Body of pancreas (tissue), 4 donors: ENCODE measurements at regions not wholly inside any gene's neighbourhood (a gene's known extent, or its start where the extent isn't known, plus 50 kb on each side); places are given as distances from the start of the nearest gene placed in this dataset.

ENCODE experiments used
- ATAC-seq: fragments of 150-250 bp; one replicate; pipeline ENCODE4 v1.9.1; 2016
- DNase-seq, 4 donors: peaks; one replicate each; pipeline ENCODE4 v3.0.0-alpha.2; 2019
- H3K27ac ChIP-seq, 4 donors: fragments of 200-600 bp; sonication (generic); 1 replicate in 3 of 4; 2 replicates in 1 of 4; pipeline versions ENCODE4 v1.5.1 to v1.6.1; 2016 to 2019; ENCODE audit warnings: mild to moderate bottlenecking in 1 of 4, mixed read lengths in 1 of 4, moderate library complexity in 1 of 4
- H3K27me3 ChIP-seq, 2 donors: fragments of 200-600 bp; sonication (generic); one replicate each; pipeline ENCODE4 v1.6.0; 2016; ENCODE audit warnings: mild to moderate bottlenecking in 1 of 2
- H3K36me3 ChIP-seq, 2 donors: fragments of 200-600 bp; sonication (generic); replicated peaks in 1 of 2; 2 replicates each; pipeline ENCODE4 v1.5.1; 2016; ENCODE audit warnings: low read depth in 2 of 2; ENCODE audit not compliant: insufficient read depth in 1 of 2
- H3K4me1 ChIP-seq: fragments of 200-600 bp; sonication (generic); one replicate; pipeline ENCODE4 v1.6.0; 2016
- H3K4me3 ChIP-seq, 2 donors: fragments of 200-600 bp; sonication (generic); 1 replicate in 1 of 2; 2 replicates in 1 of 2; pipeline ENCODE4 v1.5.1; 2016 to 2019
- H3K9me3 ChIP-seq, 3 donors: fragments of 200-600 bp; sonication (generic); 1 replicate in 2 of 3; 2 replicates in 1 of 3; pipeline ENCODE4 v1.5.1; 2016
- POLR2A ChIP-seq, 3 donors: fragments of 450-650 bp; IDR thresholded peaks; one replicate each; pipeline ENCODE4 v1.6.1; 2016; ENCODE audit warnings: antibody characterized with exemption in 3 of 3, mild to moderate bottlenecking in 2 of 3
- WGBS, 2 donors: methylation state at CpG; one replicate each; pipeline ENCODE4 v1.1.5; 2017; 5-methylcytosine and 5-hydroxymethylcytosine counted together
- intact Hi-C: fragments of 100-400 bp; cut with DNase I; formaldehyde crosslinking; loops from one replicate; pipeline ENCODE4 v1.15.1; 2023
- TF ChIP-seq, protein P1 (sequence below), 7 experiments: fragments of 450-650 bp in 4 of 7; fragments of 200-600 bp in 3 of 7; sonication (generic) in 3 of 7; IDR thresholded peaks; one replicate each; pipeline ENCODE4 v1.5.1; 2016 to 2019; ENCODE audit warnings: antibody characterized with exemption in 7 of 7

DNA sequence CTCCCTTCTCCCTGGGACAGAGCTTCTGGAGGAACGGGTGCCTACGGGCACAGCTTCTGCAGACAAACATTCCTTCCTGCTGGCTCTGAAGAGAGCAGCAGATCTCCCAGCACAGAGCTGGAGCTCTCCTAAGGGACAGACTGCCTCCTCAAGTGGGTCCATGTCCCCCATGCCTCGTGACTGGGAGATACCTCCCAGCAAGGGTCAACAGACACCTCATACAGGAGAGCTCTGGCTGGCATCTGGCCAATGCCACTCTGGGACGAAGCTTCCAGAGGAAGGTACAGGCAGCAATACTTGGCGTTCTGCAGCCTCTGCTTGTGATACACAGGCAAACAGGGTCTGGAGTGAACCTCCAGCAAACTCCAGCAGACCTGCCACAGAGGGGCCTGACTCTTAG, 227.9 kb downstream of the SPATA31D1 start:
- 58 to 69% methylated on average over 5 of the region's 5 CpGs for WGBS, 2 donors
- Histone ChIP-seq H3K36me3 (no peaks in the 10 kb centered on the region), H3K27me3 (peaks cover 0 to 3% of the 10 kb centered on the region in 2 donors), H3K9me3 (no peaks in the 10 kb centered on the region), H3K27ac (no peak overlapping the region), H3K4me3 (no peak overlapping the region), H3K4me1 (no peaks in the 10 kb centered on the region)
- no peak for TF ChIP-seq POLR2A (IDR thresholded peaks at IDR 0.05)
- TF ChIP-seq, protein P1, sequence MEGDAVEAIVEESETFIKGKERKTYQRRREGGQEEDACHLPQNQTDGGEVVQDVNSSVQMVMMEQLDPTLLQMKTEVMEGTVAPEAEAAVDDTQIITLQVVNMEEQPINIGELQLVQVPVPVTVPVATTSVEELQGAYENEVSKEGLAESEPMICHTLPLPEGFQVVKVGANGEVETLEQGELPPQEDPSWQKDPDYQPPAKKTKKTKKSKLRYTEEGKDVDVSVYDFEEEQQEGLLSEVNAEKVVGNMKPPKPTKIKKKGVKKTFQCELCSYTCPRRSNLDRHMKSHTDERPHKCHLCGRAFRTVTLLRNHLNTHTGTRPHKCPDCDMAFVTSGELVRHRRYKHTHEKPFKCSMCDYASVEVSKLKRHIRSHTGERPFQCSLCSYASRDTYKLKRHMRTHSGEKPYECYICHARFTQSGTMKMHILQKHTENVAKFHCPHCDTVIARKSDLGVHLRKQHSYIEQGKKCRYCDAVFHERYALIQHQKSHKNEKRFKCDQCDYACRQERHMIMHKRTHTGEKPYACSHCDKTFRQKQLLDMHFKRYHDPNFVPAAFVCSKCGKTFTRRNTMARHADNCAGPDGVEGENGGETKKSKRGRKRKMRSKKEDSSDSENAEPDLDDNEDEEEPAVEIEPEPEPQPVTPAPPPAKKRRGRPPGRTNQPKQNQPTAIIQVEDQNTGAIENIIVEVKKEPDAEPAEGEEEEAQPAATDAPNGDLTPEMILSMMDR (IDR thresholded peaks at IDR 0.05): no peak
- DNase-seq (no peak), ATAC-seq (no peak)
- intact Hi-C loops: no loop called here

GRCh38 chr9:82223442-82223841, 234.9 kb downstream of the SPATA31D1 start:
- no peak for ATAC-seq
- WGBS, 2 donors: 56 to 63% methylated on average over 3 of the region's 3 CpGs
- Histone ChIP-seq H3K4me3 (no peak overlapping the region), H3K27ac (no peak overlapping the region), H3K4me1 (no peaks in the 10 kb centered on the region), H3K27me3 (no peaks in the 10 kb centered on the region), H3K36me3 (no peaks in the 10 kb centered on the region), H3K9me3 (no peaks in the 10 kb centered on the region)
- no peak for TF ChIP-seq POLR2A (IDR thresholded peaks at IDR 0.05)
- TF ChIP-seq, protein P1 (IDR thresholded peaks at IDR 0.05): no peak
- intact Hi-C loops: no loop called here
- DNase-seq: no peak

DNA sequence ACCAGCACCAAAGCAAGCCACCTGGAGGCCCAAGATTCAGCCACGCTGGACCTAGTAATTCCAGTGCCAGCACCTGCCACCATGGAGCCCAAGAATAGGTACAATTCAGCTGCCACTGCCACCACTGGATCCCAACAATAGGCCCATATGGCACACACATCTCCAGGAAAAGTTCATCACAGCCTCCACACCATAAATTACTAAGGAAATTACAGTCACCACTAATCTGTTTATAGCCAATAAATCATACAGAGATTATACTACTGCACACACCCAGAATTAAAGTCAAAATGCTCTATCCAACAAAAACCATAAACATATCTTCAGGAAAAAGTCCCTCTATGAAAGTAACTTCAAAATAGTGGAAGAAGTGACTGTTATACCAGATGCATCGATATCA, 242.8 kb downstream of the SPATA31D1 start:
- Histone ChIP-seq H3K4me3 (no peak overlapping the region), H3K27me3 (no peaks in the 10 kb centered on the region), H3K36me3 (no peaks in the 10 kb centered on the region), H3K9me3 (peaks cover 0 to 15% (median 0%) of the 10 kb centered on the region in 3 donors), H3K4me1 (no peaks in the 10 kb centered on the region), H3K27ac (no peak overlapping the region)
- intact Hi-C loops: no loop called here
- TF ChIP-seq, protein P1 (IDR thresholded peaks at IDR 0.05): no peak
- 85 to 89% methylated on average over 1 to 2 of the region's 2 CpGs for WGBS, 2 donors
- ATAC-seq (no peak), DNase-seq (no peak)

- WGBS, 2 donors: 20 to 29% methylated on average over 4 of the region's 4 CpGs
- Histone ChIP-seq H3K27ac (no peak overlapping the region), H3K9me3 (peaks cover 0 to 15% (median 0%) of the 10 kb centered on the region in 3 donors), H3K4me3 (no peak overlapping the region), H3K36me3 (no peaks in the 10 kb centered on the region), H3K4me1 (no peaks in the 10 kb centered on the region), H3K27me3 (no peaks in the 10 kb centered on the region)
- TF ChIP-seq POLR2A (IDR thresholded peaks at IDR 0.05): no peak
- TF ChIP-seq, protein P1 (IDR thresholded peaks at IDR 0.05): no peak
- DNase-seq (no peak), ATAC-seq (no peak)
- intact Hi-C loops: no loop called here
Observed at GRCh38 chr9:82234160-82234943, 245.8 kb downstream of the SPATA31D1 start.
